ENCODE measurements at regions not wholly inside any gene's neighbourhood (a gene's known extent, or its start where the extent isn't known, plus 50 kb on each side); places are given as distances from the start of the nearest gene placed in this dataset.
A peak's percentile ranks its signal among the peaks of the same experiment; 100 is the strongest.

DNA sequence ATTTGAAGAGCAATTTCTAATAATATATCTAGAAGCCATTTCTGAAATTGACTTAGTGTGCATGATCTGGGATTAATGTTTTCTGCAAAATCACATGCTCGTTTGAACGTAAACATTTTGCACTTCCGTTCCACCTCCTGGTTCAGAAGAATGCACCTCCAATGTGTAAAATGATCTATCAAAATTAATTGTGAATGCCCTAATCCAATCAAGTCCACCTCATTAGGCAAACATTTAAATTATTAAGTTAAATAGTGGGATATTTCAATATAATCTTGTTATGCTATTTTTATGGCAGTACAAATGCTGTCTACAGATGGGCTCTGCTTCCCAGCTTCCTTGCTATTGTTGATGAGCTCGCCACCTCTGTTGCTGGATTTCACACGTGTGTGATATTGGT lies 542.5 kb downstream of the INSC start:
- TF ChIP-seq, protein P1, sequence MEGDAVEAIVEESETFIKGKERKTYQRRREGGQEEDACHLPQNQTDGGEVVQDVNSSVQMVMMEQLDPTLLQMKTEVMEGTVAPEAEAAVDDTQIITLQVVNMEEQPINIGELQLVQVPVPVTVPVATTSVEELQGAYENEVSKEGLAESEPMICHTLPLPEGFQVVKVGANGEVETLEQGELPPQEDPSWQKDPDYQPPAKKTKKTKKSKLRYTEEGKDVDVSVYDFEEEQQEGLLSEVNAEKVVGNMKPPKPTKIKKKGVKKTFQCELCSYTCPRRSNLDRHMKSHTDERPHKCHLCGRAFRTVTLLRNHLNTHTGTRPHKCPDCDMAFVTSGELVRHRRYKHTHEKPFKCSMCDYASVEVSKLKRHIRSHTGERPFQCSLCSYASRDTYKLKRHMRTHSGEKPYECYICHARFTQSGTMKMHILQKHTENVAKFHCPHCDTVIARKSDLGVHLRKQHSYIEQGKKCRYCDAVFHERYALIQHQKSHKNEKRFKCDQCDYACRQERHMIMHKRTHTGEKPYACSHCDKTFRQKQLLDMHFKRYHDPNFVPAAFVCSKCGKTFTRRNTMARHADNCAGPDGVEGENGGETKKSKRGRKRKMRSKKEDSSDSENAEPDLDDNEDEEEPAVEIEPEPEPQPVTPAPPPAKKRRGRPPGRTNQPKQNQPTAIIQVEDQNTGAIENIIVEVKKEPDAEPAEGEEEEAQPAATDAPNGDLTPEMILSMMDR (conservative IDR thresholded peaks at IDR 0.05; ENCODE audit: low read depth, low read length) = no peak
- no peak for TF ChIP-seq EZH2 (IDR thresholded peaks at IDR 0.05; ENCODE audit: low read length, unreplicated experiment)
- no peak for TF ChIP-seq EZH2phosphoT487 (IDR thresholded peaks at IDR 0.05; ENCODE audit: borderline replicate concordance, low read length)
- Histone ChIP-seq H3F3A (ENCODE audit: low read length, unreplicated experiment) (no peaks in the 10 kb centered on the region), H3K27ac (ENCODE audit: low read length) (no peak overlapping the region), H3K79me2 (ENCODE audit: low read length) (no peaks in the 10 kb centered on the region), H3K4me1 (ENCODE audit: insufficient read depth, low read length) (no peaks in the 10 kb centered on the region), H2AFZ (ENCODE audit: low read length) (no peak overlapping the region), H3K36me3 (ENCODE audit: low read depth, low read length) (no peaks in the 10 kb centered on the region), H4K20me1 (ENCODE audit: low read length) (no peaks in the 10 kb centered on the region), H3K9ac (ENCODE audit: low read length) (no peak overlapping the region), H3K27me3 (ENCODE audit: low read length) (no peaks in the 10 kb centered on the region), H3K4me3 (ENCODE audit: low read length) (no peak overlapping the region), H3K4me2 (ENCODE audit: low read length) (no peak overlapping the region), H3K9me2 (replicated peaks; ENCODE audit: low read length) (no peaks in the 10 kb centered on the region), H3K9me3 (ENCODE audit: low read length) (no peaks in the 10 kb centered on the region)
- CTCF ChIA-PET = no interaction called here
- DNase-seq (no peak), ATAC-seq (no peak)
- no TSS peak for BruUV-seq (replicated peaks)
- POLR2A ChIA-PET (ENCODE audit: unreplicated experiment) = no interaction called here
- intact Hi-C loops (cut with micrococcal nuclease) = no loop called here

DNA sequence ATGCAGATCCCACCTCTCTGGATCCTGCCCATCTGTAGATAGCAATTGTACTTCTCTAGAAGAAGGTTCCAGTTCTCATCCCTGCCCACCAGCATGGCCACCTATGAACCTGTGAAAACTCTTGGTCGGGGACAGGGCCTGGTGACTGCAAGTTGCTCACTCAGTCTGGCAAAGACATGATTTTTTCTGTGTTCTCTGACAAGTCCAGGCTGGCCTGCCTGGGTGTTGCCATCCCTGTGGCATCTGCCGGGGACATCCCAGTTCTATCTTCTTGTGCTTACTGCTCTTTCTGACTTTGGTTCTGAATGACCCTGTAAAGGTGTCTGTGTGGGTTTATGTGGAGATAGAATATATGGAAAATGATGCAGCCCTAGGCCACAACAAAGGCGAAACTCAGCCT lies 545.8 kb downstream of the INSC start:
- Histone ChIP-seq H3K9me2 (replicated peaks; ENCODE audit: low read length) (no peaks in the 10 kb centered on the region), H3K27ac (ENCODE audit: low read length) (no peak overlapping the region), H3F3A (ENCODE audit: low read length, unreplicated experiment) (no peaks in the 10 kb centered on the region), H3K9me3 (ENCODE audit: low read length) (no peaks in the 10 kb centered on the region), H2AFZ (ENCODE audit: low read length) (no peak overlapping the region), H3K36me3 (ENCODE audit: low read depth, low read length) (no peaks in the 10 kb centered on the region), H3K4me1 (ENCODE audit: insufficient read depth, low read length) (no peaks in the 10 kb centered on the region), H3K79me2 (ENCODE audit: low read length) (no peaks in the 10 kb centered on the region), H4K20me1 (ENCODE audit: low read length) (no peaks in the 10 kb centered on the region), H3K9ac (ENCODE audit: low read length) (no peak overlapping the region), H3K27me3 (ENCODE audit: low read length) (no peaks in the 10 kb centered on the region), H3K4me3 (ENCODE audit: low read length) (no peak overlapping the region), H3K4me2 (ENCODE audit: low read length) (no peak overlapping the region)
- intact Hi-C loops (cut with micrococcal nuclease) = no loop called here
- ATAC-seq (no peak), DNase-seq (no peak)
- no TSS peak for BruUV-seq (replicated peaks)
- CTCF ChIA-PET = no interaction called here
- POLR2A ChIA-PET (ENCODE audit: unreplicated experiment) = no interaction called here
- TF ChIP-seq EZH2phosphoT487 (IDR thresholded peaks at IDR 0.05; ENCODE audit: borderline replicate concordance, low read length) = no peak
- TF ChIP-seq, protein P1 (conservative IDR thresholded peaks at IDR 0.05; ENCODE audit: low read depth, low read length) = no peak
- TF ChIP-seq EZH2 (IDR thresholded peaks at IDR 0.05; ENCODE audit: low read length, unreplicated experiment) = no peak

DNA sequence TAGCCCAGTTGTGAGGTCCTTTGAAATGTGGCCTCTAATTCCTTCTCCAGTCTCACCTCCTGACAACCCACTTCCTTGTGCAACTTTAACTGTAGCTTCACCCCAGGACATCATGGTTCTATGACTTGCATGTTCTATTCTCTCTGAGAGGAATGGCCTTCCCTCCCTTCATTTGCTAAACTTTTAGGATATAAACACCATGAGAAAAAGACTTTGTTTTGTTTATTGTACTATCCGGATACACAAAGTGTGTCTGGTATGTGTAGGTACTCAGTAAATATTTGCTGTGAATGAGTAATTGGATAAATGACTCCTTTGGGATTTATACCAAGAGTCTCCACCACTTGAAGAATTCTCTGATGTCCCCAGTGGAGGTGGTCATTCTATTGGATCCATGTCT lies 547.6 kb downstream of the INSC start:
- no peaks in the 10 kb centered on the region for H3K9me2 ChIP-seq (replicated peaks; ENCODE audit: low read length)
- intact Hi-C loops (cut with micrococcal nuclease) = no loop called here
- H3K27ac ChIP-seq (ENCODE audit: low read length) = no peak overlapping the region
- H3K4me1 ChIP-seq (ENCODE audit: insufficient read depth, low read length) = no peaks in the 10 kb centered on the region
- no peak overlapping the region for H3K9ac ChIP-seq (ENCODE audit: low read length)
- ATAC-seq (no peak), DNase-seq (peak; percentile 4)
- H3K4me2 ChIP-seq (ENCODE audit: low read length) = no peak overlapping the region
- CTCF ChIA-PET = no interaction called here
- TF ChIP-seq EZH2phosphoT487 (IDR thresholded peaks at IDR 0.05; ENCODE audit: borderline replicate concordance, low read length) (no peak), EZH2 (IDR thresholded peaks at IDR 0.05; ENCODE audit: low read length, unreplicated experiment) (no peak)
- TF ChIP-seq, protein P1 (conservative IDR thresholded peaks at IDR 0.05; ENCODE audit: low read depth, low read length) = no peak
- H3K9me3 ChIP-seq (ENCODE audit: low read length) = no peaks in the 10 kb centered on the region
- no peaks in the 10 kb centered on the region for H3K79me2 ChIP-seq (ENCODE audit: low read length)
- no peak overlapping the region for H3K4me3 ChIP-seq (ENCODE audit: low read length)
- BruUV-seq (replicated peaks) = no TSS peak
- POLR2A ChIA-PET (ENCODE audit: unreplicated experiment) = no interaction called here
- H3F3A ChIP-seq (ENCODE audit: low read length, unreplicated experiment) = no peaks in the 10 kb centered on the region
- no peaks in the 10 kb centered on the region for H4K20me1 ChIP-seq (ENCODE audit: low read length)
- no peaks in the 10 kb centered on the region for H3K27me3 ChIP-seq (ENCODE audit: low read length)
- H2AFZ ChIP-seq (ENCODE audit: low read length) = no peak overlapping the region
- no peaks in the 10 kb centered on the region for H3K36me3 ChIP-seq (ENCODE audit: low read depth, low read length)
